NCI-H774 (cell line): ENCODE measurements at regions not wholly inside any gene's neighbourhood (a gene's known extent, or its start where the extent isn't known, plus 50 kb on each side); places are given as distances from the start of the nearest gene placed in this dataset.
A peak's percentile ranks its signal among the peaks of the same experiment; 100 is the strongest.
"Not testable (repeated sequence)": the region's sequence is repeated elsewhere in the genome, so short reads cannot be mapped to it uniquely, and the experiment has no call there.

Experiments
- DNase-seq: peaks from one replicate; lab custom pipeline; 2025; lab: John Stamatoyannopoulos, UW

DNA sequence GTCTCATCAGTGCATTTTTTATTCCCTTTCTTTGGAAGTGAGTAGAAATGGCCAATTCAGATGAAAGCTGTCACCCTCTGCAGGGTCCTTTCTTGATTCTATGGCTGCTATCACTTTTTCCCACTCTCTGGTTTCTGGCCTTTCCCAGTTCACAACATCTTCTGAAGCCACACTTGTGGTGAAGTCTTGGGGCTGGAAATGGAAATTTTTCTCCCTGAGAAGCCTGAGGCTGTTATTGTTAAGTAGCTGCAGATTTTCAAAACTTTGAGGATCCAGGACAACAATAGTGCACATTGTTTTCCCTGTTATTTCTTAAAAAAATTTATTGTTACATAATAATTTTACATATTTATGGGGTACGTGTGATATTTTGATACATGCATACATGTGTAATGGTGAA, 250.3 kb upstream of the RASGRP1 start:
- DNase-seq = no peak

DNA sequence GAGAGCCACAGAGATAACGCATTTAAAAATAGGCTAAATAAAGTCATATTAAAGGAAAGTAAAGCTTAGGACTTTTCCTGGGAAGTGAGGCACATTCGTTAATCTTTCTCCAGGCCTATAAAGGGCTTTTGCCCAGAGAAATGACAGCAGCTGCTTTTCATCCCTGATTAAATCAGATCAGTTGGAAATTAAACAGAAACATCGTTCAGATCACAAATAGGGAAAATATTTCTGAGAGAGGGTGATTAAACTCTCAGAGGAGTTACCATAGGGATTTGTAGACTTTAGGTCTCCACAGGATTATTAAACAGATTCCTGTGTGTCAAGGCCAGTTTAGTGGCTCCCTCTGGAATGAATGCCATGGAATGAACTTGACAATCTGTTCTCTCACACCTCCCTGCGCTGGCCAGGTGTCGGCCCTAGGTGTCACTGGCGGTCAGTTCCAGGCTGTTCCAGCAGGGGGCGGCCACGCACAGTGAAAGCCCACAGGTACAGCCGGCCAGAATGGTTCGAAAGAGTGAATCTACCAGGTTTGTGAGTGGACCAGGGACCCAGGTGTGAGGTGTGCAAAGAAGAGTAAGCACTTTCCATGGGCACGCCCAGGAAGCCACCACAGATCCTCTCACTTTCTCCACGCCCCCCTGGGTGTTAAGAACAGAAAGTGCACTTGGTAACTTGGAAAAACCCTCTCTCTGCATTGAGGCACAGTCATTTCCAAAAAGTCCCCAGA, 253.0 kb upstream of the RASGRP1 start:
- DNase-seq = peak; percentile 61

DNA sequence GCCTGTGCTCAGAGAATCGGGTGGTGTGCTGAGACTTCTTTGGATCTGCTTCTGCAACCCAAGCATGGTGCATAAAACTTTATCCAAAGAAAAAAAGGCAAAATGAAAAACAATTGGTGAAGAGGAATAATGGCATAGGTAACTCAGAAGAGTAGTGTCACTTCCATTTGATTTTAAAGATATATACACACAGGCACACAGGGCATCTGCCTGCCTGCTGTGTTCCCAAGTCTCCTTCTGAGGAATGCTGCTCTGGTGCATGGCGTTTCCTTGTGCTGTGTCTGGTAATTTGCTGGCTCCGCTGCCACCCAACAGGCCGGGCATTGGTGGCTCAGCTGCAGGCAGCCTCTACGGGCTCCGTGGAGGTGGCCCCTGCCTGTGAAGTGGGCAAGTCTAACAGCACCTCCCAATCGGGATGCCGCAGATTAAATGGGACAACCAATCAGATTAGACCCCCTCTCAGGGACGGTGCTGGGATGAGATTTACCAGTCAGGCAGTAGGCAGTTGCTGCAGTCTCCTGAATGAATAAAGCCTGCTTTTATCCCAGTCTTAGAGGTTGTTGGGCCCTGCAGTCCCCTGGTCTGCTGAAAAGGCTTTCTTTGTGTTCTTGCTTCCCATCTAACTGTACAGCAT, 253.7 kb upstream of the RASGRP1 start:
- DNase-seq = no peak

DNA sequence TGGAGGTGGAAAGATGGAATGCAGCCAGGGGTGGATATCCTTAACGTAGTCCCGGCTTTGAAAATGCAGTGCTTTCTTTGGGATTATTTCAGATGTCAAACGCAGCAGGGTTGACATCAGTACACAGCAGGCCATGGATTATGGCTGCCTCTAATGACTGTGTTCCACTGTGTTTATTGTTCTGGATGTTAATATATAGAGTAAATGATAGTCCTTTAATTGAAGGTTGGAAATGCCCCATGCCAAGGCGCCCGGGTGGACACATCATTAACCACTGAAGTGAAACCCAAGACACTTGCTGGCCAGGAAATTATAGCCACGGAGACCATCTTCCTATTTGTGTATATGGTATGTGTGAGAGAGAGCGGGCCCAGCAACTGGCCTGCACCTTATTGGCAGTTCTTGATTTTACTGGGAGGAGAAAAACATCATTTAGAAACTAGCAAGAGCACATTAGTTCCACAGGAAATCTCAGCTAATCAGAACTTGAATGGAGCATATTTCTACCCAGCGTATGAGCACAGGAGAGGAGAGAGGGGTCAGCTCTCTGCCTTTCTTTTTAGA, 254.9 kb upstream of the RASGRP1 start:
- DNase-seq = no peak

DNA sequence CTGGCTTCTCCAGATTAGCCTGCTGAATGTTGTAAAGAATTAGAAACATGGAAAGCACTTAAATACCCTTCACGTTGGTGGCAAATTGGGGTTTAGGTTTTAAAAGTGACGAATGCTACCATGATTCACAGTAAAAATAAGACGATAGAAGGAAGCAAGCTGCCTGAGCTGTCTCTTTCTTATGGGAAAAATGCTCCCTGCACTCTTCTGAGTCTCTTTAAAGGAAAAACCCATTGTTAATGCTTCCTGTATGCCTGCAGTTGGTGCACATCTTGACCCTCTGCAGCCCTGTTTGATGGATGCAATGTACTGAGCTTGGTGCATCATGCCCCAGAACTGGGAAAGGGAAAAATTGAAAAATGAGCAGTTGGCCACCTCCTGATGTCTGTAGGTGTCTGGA, 258.6 kb upstream of the RASGRP1 start:
- DNase-seq = no peak

DNA sequence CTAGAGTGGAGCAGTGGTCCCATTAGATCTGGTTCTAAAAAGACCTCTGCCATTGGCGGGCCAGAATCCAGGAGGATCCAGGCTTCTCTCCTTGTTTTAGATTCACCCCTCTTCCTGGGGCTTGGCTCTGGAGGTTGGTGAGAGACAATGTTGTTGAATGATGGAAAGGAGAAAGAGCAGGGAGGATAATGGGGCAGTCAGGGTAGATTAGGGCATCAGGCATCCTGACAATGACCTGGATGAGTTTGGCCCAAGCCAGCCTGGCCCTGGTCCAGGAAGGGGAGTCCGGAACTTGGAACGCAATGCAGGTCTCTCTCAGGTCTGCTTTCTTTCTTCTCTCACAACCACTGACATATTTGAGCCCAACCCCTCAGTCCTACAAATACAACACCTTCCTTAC, 260.1 kb upstream of the RASGRP1 start:
- DNase-seq = no peak

DNA sequence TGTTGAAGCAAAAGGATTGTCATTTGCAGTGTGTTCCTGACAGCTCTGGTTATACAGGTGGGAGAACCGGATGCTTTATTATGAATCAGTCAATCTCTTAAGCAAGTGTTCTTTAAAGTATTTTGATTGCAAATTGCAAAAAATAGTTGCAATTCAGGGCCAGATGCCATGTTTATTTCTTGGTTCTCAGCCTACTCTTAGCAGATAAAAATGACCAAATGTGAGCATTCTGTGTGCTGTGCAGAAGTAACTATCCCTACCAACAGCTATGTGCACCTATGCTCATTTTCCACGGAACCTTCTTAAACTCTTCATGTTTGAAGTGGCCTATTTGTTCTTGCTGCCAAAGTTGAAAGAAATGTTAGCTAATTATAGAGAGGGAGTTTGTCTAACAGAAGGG, 262.3 kb upstream of the RASGRP1 start:
- no peak for DNase-seq

DNA sequence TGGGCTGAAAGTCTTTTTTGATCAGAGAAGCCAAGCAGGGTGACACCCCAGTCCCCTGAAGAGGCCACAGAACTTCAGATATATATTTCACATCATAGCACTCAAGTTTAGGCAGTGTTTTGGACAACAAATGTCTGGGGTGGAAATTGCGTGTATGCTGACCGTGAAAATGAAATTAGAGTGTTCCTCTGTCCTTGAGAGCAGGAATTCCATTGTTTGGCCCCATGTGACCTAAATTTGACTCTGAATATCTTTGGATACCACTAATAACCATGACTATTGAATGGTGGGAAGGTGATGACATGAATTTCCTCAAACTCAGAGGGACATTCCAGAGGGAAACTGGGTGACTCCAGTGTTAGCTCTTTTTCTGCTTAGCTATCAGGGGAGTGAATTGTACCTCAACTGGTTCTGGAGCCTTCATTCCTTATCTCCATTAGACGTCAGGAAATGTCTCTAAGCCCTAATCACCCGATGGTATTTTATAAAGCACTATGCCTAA, 263.5 kb upstream of the RASGRP1 start:
- no peak for DNase-seq

DNA sequence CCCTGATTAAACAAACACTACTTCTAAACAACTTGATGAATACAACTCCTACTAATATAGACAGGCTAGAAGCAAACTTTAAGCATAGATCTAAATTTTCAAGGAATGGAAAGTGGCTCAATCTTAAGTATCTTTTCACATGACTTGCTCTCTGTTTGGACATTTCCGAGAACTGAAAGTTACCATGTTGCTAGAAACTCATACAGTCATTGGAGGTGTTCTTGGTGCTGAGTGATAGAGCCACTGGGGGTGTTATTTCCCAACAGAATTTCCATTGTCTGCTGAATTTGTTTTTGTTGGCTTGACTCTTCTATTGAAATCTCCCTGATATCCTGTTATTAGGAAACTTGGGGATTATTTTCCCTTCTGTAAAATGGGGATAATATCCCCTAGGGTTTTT, 264.5 kb upstream of the RASGRP1 start:
- no peak for DNase-seq

DNA sequence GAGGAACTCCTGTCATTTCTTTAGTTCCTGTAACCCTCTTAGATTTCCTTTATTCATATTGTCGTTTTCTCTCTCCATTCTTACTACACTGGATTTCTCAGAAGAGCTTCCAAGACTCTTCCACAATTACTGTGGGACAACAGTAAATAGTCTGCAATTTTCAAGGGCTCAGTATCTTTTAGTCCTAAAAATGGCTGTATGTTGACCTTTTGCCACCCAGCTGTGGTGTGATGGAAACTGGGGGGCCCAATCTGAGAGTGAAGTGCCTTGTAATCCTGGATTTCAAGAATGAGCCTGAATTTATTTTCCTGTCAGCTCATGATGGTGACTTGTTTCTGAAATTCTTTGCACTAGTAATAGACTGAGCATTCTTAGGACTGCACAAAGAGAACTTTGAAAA, 277.6 kb upstream of the RASGRP1 start:
- no peak for DNase-seq

DNA sequence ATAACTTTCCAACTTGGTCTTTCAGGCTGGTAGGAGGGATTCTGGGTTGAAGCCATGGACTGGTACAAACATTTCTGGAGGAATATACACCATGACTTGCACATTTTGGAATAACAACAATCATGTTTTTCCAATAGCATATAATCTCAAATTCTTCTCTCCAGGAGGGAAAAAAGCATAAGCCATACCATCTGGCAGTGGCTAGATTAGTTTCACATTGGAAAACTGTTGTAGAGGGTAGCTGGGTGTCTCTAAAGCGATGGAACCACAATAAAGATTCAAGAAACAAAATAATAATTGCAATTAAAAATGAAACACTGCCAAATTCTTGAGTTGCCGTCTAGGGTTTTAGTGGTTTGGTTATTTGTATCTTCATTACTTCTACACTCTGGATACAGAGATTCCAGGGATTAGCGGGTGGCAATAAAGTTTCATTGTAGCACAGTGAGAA, 278.5 kb upstream of the RASGRP1 start:
- no peak for DNase-seq

DNA sequence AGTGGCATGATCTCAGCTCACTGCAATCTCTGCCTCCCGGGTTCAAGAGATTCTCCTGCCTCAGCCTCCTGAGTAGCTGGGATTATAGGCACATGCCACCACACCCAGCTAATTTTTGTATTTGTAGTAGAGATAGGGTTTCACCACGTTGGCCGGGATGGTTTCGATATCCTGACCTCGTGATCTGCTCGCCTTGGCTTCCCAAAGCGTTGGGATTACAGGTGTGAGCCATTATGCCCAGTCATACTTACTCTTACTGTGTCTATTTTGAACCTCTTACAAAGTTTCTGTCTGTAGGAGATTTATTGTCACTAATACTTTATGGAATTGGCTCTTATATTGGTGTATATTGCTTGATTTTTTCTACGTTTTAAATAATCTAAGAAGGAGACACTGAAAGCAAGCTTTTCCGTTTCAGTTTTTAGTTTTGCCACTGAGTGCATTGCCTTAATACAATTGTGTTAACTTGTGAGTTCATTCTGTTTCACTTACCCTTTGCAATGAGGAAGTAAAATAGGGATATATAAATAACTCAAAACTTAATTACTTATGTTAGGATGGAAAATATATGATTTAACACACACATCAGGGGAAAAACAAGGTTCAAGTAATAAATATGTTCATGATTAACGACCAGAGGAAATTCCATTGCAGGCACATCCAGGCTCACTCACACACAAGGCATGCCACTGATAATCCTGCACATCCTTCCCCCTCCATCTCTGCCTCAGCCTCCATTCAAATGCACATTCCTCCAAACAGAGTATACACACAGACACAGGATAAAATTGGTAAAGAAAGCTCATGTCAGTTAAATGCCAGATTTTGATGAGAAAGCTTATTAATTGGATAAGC, 279.3 kb upstream of the RASGRP1 start:
- no peak for DNase-seq

DNA sequence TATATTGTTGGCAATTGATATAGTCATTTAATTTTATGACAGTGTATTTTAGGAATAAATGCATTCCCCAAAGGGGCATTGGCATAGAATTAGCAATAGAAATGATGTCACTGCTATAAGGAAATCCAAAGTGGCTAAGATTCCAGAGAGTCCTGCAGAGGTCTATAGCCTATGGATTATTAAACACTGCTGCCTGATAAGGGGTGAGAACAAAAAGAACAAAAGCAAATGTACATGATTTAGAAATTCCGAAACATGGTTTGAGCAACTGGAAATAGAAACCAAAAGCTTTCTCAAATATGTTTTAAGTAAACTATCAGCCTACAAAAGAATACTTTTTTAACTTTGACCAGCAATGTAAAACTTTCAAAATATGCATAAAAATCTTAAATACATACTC, 280.1 kb upstream of the RASGRP1 start:
- DNase-seq = no peak

DNA sequence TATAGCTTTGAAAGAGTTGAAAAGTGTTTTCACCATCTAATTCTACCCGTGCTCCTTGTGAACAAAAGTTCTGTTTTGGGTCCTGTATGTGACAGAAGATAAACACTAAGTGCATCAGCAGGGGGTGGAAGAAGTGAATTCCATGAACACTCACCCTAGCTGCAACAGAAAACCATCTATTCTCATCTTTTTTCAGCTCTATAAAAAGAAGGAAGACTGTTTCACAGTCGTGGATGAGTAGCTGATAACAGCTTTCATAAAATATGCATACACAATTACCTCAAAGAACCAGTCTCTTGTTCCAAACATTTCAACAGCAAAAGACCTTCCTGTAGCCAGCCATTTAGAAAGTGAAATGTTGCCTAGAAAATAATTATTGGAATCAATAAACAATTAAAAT, 281.7 kb upstream of the RASGRP1 start:
- DNase-seq = no peak

DNA sequence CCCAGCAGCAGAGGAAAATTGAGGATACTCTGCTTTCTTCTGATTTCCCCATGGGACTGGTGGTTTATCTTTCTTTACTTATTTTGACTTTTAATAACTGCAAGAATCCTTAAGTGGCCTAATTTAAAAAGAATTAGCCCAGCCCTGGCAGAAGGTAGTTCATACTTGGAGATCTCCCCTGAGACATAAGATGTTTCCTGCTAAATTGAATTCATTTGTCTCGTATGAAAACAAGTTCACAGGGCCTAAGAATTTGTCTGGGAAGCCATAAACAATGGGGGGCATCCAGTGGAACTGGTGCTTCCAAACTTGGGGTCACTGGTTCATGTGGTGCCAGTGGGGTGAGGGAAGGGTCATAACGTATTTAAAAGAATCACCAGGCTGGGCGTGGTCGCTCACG, 283.1 kb upstream of the RASGRP1 start:
- DNase-seq = no peak

DNA sequence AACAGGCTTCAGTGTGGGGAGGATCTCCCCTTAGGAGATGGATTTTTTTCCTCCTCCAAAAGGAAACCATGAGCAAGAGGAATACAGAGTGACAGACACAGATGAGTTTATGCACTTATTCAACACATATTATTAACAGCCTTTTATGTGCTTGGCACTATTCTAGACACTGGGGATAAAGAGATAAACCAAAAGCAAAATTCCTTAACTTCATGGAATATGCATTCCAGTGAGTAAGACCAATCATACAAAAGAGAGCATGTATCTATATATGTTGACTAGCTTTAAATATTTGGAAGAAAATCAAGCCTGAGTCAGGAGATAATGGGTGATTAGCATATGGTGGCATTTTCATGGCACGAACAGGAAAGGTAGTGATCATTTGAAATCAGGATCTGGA, 284.4 kb upstream of the RASGRP1 start:
- DNase-seq = no peak

DNA sequence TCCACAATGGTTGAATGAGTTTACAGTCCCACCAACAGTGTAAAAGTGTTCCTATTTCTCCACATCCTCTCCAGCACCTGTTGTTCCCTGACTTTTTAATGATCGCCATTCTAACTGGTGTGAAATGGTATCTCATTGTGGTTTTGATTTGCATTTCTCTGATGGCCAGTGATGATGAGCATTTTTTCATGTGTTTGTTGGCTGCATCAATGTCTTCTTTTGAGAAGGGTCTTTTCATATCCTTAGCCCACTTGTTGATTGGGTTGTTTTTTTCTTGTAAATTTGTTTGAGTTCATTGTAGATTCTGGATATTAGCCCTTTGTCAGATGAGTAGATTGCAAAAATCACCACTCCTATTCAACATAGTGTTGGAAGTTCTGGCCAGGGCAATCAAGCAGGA, 287.6 kb upstream of the RASGRP1 start:
- DNase-seq = not testable (repeated sequence)

DNA sequence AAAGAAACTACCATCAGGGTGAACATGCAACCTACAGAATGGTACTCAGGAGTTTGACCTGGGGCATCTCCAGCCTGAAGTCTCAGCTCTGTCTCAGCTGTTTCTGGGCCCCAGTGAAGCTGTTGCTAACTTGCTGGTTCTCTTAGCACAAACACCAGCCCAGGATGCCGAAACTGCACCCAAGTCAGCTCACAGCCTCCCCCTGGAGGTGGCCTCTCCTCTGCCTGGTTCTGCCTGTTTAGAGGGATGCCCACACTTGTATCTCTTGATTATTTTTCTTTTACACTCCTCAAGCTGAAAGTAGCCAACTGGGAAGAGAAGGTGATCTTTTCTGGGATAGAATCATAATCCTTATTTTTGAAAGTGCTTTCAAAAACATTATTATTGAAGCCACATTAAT, 289.0 kb upstream of the RASGRP1 start:
- no peak for DNase-seq

DNA sequence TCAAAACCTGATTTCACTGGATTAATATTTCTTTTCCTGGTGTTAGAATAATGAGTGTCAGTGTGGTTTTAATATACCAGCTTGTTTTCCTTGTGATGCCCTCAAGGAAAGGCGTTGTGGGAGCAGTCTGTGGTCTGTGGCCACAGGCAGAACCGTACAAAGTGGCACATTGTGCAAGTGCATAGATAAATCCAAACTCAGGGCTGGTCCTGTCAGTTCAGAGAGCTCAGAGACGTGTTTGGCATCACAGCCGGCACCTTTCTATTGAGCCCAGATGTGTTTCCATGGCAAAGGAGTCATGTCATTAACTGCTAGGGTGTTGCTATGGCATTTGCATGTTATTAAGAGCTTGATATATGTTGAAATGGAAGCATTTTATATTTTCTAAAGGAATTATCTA, 289.9 kb upstream of the RASGRP1 start:
- no peak for DNase-seq

DNA sequence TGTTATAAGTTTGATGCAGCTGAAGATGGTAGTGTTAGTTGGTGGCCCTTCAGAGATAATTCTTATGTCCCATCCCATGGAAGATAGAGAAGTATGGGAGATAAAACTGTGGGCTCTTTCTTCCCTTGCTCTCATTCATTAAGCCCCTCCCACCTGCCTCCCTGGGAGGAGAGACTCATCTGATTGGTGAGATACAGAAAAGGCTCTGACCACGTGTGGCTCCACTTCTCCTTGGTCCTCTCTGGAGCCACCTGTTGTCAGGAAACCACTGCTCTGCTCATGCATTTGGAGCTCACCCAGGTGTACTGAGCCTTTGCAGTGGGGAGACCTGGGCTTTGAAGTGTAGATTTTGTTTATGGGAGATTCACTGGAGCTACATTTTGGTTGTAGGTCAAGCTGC, 293.2 kb upstream of the RASGRP1 start:
- no peak for DNase-seq

DNA sequence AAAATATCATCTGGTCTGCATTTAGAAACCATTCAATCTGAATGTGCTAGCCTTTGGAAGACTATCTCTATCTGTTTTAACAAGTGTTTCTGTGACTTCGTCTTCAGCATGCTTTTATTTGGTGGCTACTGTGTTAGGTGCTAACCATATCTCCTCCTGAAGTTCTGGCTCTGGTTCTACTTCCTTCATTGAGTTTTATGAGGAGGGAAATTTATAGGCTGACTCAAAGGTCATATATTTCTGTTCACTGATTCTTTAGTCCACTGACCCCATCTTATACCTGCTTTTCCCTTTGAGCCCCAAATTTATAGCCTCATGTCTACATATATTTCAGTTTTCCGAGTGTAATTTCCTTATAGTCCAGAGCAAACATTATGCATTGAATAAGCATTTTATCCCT, 295.0 kb upstream of the RASGRP1 start:
- no peak for DNase-seq

DNA sequence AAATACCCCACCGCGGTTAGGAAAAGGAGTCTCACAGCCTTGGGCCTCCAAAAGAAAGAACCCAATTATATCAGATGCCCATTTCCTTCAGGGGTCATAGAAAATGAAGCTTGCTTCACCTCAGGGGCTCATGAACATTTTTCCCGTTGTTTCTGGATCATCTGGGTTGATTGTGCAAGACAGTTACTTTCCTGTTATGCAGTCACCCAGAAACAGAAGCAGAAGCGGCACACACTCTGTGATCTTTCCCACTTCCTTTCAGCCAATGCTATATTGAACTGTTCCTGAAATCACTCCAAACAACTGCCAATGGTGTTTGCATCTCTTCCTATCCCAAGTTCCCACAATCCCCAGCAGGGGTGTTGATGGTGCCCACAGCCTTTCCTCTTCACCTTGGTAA, 295.6 kb upstream of the RASGRP1 start:
- DNase-seq = no peak

DNA sequence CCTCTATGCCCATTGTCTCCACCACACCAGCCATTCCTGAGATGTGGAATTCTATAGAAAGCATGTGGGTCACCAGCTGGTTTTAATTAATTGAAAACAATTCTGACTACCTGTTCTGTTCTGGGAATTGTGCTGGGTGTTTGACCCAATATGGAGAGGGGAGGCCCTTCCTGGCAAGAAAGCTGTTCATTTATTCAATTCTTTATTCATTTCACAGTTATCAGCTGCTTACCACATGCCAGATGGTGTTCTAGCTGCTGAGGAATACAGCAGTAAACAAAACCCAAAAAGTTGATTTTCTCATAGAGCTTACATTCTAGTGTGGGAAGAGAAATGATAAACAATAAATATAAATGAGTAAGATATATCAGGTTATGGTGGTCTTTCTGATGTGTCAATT, 296.1 kb upstream of the RASGRP1 start:
- no peak for DNase-seq
